ENCODE measurements at regions not wholly inside any gene's neighbourhood (a gene's known extent, or its start where the extent isn't known, plus 50 kb on each side); places are given as distances from the start of the nearest gene placed in this dataset.

DNA sequence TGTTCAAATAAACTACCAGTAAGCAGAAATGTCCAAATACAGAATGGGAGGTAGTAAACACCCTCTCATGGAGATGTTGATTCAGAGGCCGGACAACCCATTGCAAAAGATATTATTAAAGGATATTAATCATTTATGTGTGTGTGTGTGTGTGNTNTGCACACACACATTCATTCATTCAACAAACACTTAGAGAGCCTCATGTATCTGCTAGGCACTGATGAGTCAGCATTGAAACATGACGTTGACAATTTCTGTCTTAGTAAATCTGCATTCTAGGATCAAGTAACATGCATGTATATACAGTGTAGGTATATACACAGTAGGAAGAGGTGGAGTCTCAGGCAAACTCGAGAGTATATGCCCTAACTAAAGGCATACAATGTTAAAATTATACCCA lies 187.0 kb downstream of the ZNF365 start:
- TF ChIP-seq ELF4 (IDR thresholded peaks at IDR 0.05) = no peak
- TF ChIP-seq TARDBP (IDR thresholded peaks at IDR 0.05) = no peak
